Stimulated activated CD4-positive, alpha-beta T cell treated with anti-CD3 and anti-CD28 coated beads, Interleukin-15, amount 100 ng/mL, for 48 hours (primary cell): ENCODE measurements at regions not wholly inside any gene's neighbourhood (a gene's known extent, or its start where the extent isn't known, plus 50 kb on each side); places are given as distances from the start of the nearest gene placed in this dataset.

Experiments
- DNase-seq, 2 donors: peaks; one replicate each; pipeline ENCODE4 v3.0.0-alpha.2; 2020; ENCODE audit warnings: low read depth in 2 of 2

GRCh38 chr3:98999675-99000074 is 98.2 kb upstream of the DCBLD2 start:
- no peak for DNase-seq

- no peak for DNase-seq
Observed at GRCh38 chr3:98994128-98994762, 92.8 kb upstream of the DCBLD2 start.

GRCh38 chr3:98991393-98991792 is 89.9 kb upstream of the DCBLD2 start:
- no peak for DNase-seq

GRCh38 chr3:98990657-98991056 is 89.2 kb upstream of the DCBLD2 start:
- no peak for DNase-seq

GRCh38 chr3:98986073-98986472 is 84.6 kb upstream of the DCBLD2 start:
- no peak for DNase-seq

GRCh38 chr3:98985431-98985830 is 83.9 kb upstream of the DCBLD2 start:
- no peak for DNase-seq

GRCh38 chr3:98984024-98984423 is 82.5 kb upstream of the DCBLD2 start:
- DNase-seq, result no peak

GRCh38 chr3:98982351-98982750 is 80.9 kb upstream of the DCBLD2 start:
- no peak for DNase-seq

GRCh38 chr3:98980915-98981596 is 79.6 kb upstream of the DCBLD2 start:
- DNase-seq, result no peak

- no peak for DNase-seq
Observed at GRCh38 chr3:98979296-98979695, 77.8 kb upstream of the DCBLD2 start.

GRCh38 chr3:98978068-98978811 is 76.7 kb upstream of the DCBLD2 start:
- no peak for DNase-seq

- no peak for DNase-seq
Observed at GRCh38 chr3:98977520-98977919, 76.0 kb upstream of the DCBLD2 start.

- no peak for DNase-seq
Observed at GRCh38 chr3:98974442-98974841, 72.9 kb upstream of the DCBLD2 start.

- no peak for DNase-seq
Observed at GRCh38 chr3:98972720-98973119, 71.2 kb upstream of the DCBLD2 start.

- DNase-seq, result no peak
Observed at GRCh38 chr3:98972155-98972554, 70.7 kb upstream of the DCBLD2 start.

- no peak for DNase-seq
Observed at GRCh38 chr3:98971169-98971681, 69.7 kb upstream of the DCBLD2 start.

- DNase-seq, result no peak
Observed at GRCh38 chr3:98969295-98969694, 67.8 kb upstream of the DCBLD2 start.

- DNase-seq, result no peak
Observed at GRCh38 chr3:98968824-98969223, 67.3 kb upstream of the DCBLD2 start.

- no peak for DNase-seq
Observed at GRCh38 chr3:98968347-98968746, 66.9 kb upstream of the DCBLD2 start.

- no peak for DNase-seq
Observed at GRCh38 chr3:98967758-98968157, 66.3 kb upstream of the DCBLD2 start.

- no peak for DNase-seq
Observed at GRCh38 chr3:98966862-98967546, 65.5 kb upstream of the DCBLD2 start.

- DNase-seq, result no peak
Observed at GRCh38 chr3:98966434-98966833, 64.9 kb upstream of the DCBLD2 start.
